Activated T-cell treated with anti-CD3 and anti-CD28 coated beads for 48 hours (primary cell): ENCODE measurements at regions not wholly inside any gene's neighbourhood (a gene's known extent, or its start where the extent isn't known, plus 50 kb on each side); places are given as distances from the start of the nearest gene placed in this dataset.

ENCODE experiments used
- DNase-seq: peaks from one replicate; pipeline ENCODE4 v3.0.0-alpha.2; 2020; ENCODE audit warnings: low read depth

DNA sequence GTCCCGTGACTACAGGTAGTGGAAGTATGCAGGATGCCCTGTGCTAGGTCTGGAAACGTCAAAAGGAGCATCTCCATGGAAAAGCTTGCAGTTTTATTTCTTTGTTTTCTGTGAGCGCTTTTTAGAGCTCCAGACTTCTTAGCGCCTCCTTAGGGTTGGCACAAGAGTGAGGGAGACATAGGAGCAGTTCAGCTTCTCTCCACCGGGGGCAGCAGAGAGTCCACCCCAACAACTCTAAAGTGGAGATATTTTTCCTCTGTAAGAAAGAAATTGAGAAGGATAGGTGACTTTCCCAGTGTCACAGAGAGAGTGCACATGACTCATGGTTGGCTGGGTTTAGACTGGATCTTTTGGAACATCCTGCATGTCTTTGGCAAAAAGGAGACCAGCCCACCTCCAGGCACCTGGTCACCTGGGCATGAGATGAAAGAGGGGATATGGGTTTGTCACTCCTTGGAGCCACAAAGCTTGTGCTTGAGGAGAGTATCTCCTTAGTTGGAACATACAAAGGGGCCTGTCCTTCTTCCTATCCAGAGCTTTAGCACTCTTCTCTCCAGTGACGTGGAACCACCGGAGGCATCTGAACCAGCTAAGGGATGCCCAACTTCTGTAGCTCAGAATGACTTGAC is 637.7 kb downstream of the SEMA5A start:
- DNase-seq = peak; percentile 6

DNA sequence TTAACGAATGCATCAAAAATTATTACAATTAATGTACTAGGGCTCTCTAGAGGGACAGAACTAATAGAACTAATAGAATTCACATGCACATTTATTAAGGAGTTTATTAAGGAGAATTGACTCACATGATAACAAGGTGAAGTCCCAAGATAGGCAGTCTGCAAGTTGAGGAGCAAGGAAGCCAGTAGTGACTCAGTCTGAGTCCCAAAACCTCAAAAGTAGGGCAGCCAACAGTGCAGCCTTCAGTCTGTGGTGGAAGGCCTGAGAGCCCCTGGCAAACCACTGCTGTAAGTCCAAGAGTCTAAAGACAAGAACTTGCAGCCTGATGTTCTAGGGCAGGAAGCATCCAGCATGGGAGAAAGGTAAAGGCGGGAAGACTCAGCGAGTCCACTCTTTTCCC is 633.8 kb downstream of the SEMA5A start:
- no peak for DNase-seq

DNA sequence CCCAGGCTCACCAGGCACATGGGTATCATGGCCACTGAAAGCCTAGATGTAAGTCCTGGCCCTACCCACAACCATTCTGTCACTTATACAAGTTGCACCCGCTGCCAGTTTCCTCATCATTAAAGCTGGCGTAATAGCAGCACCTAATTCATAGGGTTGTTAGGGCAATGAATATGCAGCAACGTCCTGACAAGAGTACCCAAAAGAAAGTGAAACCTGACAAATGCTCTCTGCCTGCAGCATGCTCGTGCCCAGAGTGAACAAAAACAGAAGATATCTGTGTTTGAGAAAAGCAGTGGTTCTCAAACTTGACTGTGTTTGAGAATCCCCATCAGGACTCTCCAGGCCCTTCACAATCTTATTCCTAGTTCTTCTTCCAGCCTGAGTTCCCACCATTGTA is 632.4 kb downstream of the SEMA5A start:
- no peak for DNase-seq

DNA sequence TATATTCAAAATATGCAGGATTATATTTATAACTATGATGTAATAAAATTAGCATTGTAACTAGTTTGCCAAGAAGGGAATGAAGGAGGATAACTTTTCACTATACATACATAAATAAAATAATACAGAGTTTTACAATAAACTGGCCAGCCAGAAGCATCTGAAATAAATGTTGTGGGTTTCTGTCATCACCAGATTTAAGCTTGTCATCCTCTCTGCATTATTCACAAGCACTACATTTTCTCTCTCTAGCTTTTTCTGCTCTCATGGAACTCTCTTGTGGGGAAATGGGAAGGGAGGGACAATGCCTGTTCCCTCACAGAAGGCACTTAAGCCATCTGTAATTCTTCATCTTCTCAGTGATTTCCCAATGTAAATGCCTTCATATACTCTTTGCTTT is 626.8 kb downstream of the SEMA5A start:
- DNase-seq = no peak

DNA sequence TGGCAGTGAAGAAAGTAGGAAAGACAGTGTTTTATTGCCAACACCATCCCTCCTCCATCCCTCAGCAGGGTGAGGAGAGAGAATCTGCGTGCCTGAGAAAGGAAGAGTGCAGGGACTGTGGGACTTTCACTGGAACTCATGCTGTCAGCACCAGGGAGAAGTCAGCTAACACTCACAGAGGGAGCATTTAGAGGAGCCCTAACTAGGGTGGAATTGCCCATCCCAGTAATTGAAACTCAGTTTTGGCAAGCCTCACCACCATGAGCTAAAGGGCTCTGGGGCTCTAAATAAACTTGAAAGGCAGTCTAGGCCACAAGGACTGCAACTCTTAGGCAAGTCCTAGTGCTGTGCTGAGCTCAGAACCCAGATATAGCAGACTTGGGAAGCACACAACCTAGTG is 622.3 kb downstream of the SEMA5A start:
- DNase-seq = no peak

DNA sequence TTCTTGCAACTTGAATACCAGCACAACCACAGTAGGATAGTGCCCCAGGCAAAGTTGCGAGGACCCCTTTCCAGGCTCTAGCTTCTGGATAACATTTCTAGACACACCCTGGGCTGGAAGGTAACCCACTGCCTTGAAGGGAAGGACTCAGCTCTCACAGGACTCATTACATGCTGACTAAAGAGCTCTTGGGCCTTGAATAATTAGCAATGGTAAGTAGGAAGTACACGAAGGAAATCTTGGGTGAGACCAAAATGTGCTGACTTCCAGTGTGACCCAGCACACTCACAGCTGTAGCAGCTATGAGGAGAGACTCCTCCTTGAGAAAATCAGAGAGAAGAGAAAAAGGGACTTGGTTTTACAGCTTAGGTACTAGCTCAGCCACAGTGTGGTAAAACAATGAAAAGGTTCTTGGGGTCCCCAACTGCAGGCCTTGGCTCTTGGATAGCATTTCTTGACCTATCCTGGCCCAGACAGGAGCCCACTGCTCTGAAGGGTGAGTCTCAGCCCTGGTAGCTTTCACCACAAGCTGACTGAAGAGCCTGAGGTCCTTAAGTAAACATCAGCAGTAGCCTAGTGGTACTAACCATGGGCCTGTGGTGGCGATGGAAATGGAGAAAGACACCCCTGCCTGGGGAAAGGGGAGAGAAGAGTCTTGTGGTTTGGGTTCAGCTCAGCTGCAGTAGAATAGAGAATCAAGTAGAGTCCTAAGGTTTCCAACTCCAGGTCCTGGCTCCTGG is 621.7 kb downstream of the SEMA5A start:
- DNase-seq = no peak

DNA sequence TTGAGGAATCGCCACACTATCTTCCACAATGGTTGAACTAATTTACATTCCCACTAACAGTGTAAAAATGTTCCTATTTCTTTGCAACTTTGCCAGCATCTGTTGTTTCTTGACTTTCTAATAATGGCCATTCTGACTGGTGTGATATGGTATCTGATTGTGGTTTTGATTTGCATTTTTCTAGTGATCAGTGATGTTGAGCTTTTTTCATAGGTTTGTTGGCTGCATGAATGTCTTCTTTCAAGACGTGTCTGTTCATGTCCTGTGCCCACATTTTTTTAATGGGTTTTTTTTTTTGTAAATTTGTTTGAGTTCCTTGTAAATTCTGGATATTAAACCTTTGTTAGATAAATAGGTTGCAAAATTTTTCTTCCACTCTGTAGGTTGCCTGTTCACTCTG is 615.9 kb downstream of the SEMA5A start:
- DNase-seq = no peak

DNA sequence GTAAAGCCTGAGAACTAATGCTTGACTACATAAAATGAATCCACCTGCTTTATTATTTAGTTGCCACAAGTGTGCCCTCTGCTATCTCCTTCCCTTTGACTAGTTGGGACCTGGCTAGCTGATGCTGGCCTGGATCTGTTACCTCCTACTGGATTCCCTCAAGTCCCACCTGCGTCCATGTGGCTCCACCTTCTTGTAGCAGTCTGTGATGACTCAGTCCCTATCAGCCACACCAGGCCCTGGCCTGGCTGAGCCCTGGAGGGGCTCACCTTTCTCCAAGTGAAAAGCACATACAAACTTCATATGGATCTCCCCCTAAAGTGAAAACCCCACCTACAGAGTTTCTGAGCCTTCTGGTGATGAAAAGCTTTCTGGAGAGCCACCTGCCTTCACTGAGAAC is 611.4 kb downstream of the SEMA5A start:
- DNase-seq = no peak

DNA sequence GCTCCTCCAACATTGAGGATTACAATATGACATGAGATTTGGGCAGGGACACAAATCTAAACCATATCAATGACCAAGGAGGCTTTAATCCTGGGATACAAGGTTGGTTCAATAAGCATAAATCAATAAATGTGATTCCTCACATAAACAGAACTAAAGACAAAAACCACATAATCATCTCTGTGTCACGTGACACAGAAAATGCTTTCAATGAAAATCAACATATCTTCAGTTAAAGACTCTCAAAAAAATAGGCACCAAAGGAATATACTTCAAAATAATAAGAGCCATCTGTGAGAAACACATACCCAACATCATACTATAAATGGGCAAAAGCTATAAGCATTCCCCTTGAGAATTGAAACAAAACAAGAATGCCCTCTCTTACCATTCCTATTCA is 604.9 kb downstream of the SEMA5A start:
- no peak for DNase-seq

DNA sequence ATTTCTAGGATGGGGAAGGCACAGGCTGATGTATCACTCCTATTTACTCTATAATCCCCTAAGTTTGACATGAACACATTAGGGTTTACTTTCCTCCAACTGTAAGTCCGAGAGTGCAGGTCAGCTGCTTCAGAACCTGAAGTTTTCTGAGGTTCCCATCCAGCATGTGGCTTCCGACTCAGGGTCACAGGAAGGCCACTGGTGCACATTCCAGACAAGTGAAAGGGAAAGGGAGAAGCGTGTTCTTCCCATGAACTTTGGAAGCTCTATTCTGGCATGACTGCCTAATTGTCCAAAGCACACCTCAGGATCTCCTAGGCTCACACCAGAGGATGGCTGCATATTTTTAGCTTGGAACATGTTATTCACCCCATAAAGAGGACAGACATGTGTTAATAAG is 602.6 kb downstream of the SEMA5A start:
- no peak for DNase-seq

DNA sequence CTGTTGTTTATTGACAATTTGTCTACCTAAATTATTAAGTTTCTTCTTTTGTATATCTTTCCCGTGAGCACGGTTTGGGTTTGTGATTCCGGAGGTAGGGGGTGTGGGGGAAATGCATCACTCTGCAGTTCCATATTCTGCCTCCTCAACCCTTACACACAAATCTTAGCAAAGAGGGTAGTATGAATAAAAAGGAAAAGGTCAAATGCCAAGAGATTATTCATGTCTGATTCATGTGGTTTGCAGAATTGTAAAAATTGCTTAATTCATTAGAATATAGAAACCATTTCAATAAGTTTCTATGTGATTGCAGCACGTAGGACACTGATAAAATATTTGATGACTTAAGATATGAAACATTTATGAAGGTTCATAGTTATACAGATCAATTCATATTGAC is 601.9 kb downstream of the SEMA5A start:
- DNase-seq = no peak

DNA sequence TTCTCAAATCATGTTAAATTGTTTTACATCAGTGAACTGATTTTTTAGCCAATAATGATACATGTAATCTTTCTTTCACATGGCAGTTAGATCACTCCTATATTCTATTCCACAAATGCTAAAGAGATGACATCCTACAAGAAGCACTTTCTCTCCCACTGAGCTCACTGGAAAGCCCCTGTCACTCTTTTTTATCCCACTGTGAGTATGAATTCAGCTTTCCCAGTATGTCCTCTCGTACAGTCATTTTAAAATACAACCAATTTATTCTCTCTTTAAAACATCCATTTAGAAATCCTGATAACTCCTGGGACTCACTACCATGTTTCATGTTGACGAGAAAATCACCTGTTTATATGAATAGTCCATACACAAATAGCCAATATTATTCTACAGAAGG is 599.9 kb downstream of the SEMA5A start:
- no peak for DNase-seq

DNA sequence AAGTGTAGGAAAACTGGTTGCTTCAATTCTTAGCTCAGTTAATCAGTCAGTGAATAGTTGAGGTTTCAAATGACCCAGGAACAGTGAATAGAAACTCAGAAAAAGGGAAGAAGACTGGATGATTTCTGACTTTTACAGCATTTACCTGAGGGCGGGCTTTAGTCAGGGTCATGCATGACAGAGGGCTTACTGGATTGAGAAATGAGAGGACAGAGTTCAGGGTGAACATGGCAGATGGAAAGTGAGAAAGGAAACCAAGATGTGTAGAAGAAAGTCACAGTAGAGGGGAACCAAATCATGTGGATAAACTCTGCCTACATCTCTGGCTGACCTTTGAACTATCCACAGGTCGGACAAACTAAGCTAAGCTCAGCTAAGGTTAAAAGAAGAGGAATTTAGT is 596.0 kb downstream of the SEMA5A start:
- DNase-seq = no peak

DNA sequence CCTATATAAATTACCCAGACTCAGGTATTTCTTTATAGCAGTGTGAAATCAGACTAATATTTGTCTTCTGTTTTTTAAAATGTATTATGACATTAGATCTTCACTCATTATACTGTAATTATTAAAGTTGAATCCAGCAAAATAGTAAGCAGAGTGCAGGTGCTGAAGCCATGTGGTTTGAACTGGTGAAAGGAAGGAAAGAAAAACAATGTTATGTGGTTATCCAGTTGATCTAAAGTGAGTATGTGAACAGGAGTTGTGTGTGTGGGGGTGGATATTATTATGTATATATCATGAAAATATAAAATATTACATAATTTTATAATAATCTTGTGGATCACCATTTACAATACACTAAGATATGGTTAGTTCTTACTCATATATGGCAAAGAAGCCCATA is 593.7 kb downstream of the SEMA5A start:
- DNase-seq = no peak

DNA sequence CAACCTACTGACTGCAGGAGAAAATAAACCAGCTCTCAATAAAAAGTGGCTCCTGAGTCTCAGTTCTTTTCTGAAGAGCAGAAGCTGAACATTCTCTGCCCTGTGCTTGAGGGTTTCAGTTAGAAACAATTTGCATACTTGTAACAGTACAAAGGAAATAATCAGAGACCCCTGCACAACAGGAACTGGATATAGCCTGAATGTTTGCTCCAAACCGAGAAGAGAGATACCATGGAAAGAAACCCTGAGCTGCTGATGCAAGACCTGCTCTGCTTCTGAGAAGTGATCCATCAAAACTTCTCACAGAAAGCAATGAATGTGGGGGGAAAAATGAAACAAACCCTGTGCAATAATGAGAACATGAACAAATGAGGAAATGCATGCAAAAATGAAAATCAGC is 592.9 kb downstream of the SEMA5A start:
- DNase-seq = no peak

DNA sequence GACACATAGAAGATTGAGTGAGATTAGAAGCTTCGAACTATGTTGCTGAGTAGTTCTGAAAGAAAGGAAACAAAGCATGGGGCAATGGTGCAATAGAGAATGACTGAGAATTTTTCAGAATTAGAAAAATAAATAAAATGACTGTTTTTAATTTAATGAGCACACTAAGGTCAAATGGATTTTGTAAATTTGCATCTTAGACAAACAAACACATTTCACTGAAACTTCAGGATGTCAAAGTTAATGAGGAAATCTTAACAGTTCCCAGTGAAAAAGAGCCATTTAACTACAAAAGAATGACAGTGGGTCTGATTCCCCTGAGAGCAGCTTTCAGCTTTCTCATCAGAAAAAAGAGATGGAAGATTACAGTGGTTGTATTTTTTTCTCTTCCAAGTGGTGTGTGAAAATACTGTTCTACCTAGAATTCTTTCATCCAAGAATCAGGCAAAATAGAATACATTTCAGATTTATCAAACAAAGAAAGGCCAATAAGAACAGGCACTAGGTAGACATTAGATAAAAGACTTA is 591.9 kb downstream of the SEMA5A start:
- no peak for DNase-seq

DNA sequence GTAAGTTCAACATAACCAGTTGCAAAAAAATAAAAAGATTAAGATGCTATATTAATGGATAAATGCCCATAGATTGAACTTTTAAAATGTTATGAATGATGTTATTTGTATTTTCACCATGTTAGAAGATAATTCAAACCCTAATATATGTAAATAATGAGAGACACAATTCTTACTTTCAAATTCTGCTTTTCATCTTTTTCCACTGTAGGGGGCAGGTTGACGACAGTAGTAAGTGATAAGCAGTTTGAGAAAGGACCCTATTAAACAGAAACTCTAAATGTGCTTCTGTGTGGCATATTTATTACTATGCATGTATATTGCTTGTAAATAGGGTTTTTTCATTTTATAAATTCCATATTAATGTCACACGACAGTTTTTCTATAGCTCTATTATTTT is 591.1 kb downstream of the SEMA5A start:
- DNase-seq = no peak

DNA sequence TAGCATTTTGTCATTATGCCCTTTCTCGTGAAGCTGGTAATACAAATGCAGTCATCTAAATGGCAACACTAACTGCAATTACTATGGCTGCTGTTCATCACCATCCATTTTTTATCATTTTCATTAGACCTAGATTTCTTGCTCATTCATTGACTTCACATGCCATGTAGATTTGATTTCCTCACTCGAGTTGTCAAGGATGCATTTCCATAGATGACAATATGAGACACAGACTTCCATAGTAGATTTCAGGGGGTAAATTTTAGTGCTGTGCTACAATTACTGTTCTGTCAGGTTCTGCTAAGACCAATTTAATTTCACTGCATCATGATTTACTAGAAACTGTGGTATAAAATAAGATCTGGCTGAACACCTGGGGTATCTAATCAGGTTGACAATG is 589.2 kb downstream of the SEMA5A start:
- no peak for DNase-seq

DNA sequence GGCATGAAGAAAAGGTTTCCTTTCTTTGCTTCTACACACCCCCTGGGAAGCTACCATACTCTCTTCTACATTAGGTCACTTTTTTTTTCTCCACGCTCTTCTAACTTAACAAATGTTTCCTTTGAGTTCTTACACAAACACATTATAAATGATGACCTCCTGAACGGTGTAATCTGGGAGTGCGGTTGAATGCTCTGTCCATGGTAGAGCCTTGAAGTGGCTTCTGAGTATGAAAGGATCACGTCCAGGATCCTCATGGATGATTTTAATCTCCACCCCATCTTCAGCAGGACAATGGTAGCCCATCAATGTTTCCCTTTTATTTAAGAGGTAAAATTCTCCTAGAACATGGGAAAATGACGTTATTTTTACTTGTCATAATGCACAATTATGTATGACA is 587.3 kb downstream of the SEMA5A start:
- DNase-seq = no peak

DNA sequence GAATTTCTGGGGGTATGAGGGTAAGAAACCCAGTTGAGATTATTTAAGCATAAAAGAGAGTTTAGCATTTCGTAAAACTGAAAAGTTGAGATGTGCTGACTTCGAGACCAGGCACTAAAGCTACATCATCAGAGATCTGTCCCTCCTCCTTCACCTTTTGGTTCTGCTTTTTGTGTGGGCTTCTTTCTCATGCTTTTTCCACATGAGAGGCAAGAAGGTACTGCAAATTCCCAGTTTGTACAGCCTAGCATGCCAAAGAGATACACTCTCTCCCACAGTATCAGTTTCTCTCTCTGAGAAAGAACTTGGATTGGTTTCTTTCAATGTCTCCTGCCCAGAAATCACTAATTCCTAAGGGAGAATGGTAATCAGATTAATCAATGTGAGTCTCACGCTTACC is 584.7 kb downstream of the SEMA5A start:
- DNase-seq = no peak

DNA sequence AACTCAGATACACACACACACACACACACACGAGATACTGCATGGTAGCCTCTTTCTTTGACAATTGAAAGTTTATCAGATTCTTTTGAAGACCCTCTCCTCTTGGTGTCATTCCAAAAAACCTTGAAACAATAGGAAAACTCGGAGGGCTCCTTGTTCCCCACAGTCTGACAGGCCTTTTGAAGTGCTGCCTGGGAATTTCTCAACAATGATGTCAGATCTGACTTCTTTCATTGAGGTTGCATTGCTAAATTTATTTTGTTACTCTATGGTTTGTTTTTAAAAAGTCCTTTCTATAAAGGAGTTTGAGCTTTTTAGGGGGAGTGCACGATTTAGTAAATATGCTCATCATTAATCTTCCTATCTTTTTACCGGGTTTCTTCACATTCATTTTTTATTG is 583.9 kb downstream of the SEMA5A start:
- no peak for DNase-seq

DNA sequence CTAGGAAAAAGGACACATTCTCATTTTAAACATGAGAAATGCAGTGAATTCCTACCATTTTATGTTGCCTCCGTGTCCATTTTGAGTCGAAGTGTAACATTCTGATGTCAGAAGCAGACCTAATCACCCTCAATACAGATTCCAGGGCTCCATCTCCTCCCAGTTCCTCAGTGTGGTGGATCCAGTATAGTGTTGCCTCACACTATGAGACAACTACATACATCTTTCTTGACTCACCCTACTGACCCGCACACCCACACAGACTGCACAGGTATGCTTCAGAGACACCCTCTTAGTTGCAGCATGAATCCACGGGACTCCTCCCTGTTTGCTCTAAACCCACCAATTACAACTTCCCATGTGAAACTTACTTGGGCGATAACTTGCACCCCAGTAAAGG is 564.9 kb downstream of the SEMA5A start:
- DNase-seq = no peak

DNA sequence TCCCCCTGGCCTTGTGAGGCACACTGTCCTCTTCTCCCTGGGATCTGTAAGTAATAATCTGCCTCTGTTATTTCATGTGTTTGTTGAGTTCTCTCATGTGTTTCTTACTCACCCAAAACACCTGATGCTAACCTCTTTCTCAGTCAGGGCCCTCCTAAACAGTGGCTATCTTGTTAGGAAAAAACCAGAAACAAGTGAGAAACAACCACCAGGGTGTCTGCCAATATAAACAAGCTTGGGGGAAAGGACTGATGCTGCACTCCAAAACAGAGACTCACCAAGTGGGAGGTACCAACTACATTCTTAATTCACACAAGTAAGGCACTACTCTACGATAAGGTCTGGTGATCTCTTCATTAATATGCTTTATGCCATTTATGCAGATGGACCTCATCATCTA is 564.4 kb downstream of the SEMA5A start:
- no peak for DNase-seq

DNA sequence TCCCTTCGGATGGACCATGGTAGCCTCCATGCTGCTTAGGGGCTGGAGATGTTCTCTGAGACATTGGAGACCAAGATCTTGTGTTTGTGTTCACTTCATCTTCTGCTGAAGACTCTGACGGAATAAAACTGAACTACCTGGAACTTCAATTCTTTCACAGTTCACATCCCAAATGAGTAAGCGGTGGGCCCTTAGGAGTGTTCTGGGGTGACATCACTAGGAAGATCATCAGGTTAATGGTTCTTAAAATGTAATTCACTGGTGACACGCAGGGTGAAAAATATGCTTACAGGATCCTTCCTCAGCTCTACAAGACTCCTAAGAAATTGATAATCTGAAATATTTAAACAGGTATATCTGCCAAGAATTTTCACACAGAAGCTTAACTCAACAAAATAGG is 561.5 kb downstream of the SEMA5A start:
- DNase-seq = no peak
